HL-60/S4 (cell line): ENCODE measurements at regions not wholly inside any gene's neighbourhood (a gene's known extent, or its start where the extent isn't known, plus 50 kb on each side); places are given as distances from the start of the nearest gene placed in this dataset.

Experiments used
- in situ Hi-C: fragments of 300-500 bp; cut with MboI; formaldehyde crosslinking; loops from 2 replicates; pipeline ENCODE4 v1.14.3; 2022; ENCODE audit warnings: low sequenced_read_pairs

- in situ Hi-C loops: no loop called here
Observed at GRCh38 chr12:85725991-85726390, 110.2 kb downstream of the RASSF9 start.

DNA sequence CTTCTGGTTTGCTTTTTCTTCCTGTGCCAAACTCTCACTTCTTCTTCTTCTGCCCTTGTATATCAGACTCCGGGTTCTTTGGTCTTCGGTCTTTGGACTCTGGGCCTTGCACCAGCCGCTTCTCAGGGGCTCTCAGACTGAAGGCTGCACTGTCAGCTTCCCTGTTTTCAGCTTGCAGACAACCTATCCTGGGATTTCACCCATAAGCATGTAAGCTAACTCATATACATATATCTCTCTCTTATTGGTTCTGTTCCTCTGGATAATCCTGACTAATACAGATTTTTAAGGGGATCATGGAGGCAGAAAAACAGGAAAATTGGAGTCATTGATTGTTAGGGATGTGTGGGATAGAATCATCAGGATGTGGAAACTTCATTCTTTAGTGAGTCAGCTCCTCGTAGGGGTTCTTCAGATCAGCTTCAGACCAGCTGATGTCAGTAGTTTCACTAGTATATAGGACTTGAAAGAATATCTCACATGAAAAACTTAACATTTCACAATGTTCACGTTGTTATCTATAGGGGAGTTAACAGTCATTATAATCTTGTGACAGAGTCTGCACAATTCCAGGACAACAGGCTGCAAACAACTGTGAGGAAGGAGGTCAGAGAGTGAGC lies 102.9 kb downstream of the RASSF9 start:
- in situ Hi-C loops: no loop called here

- in situ Hi-C loops: no loop called here
Observed at GRCh38 chr12:85733984-85734383, 102.2 kb downstream of the RASSF9 start.

- in situ Hi-C loops: no loop called here
Observed at GRCh38 chr12:85740186-85740585, 96.0 kb downstream of the RASSF9 start.

- in situ Hi-C loops: no loop called here
Observed at GRCh38 chr12:85741046-85741445, 95.2 kb downstream of the RASSF9 start.

- in situ Hi-C loops: no loop called here
Observed at GRCh38 chr12:85747941-85748495, 88.2 kb downstream of the RASSF9 start.
